GM23338 (cell line): ENCODE measurements at regions not wholly inside any gene's neighbourhood (a gene's known extent, or its start where the extent isn't known, plus 50 kb on each side); places are given as distances from the start of the nearest gene placed in this dataset.

Experiments
- ATAC-seq: fragments of 200-7000 bp; cut with Tn5 transposase; 3 replicates; pipeline ENCODE4 v1.9.1; 2020
- DNase-seq: peaks from one replicate; pipeline ENCODE4 v3.0.0-alpha.2; 2015; ENCODE audit warnings: low spot score
- H2AFZ ChIP-seq: fragments of 200-600 bp; sonication (generic); 2 replicates; pipeline ENCODE4 v1.8.0; 2016; ENCODE audit warnings: antibody characterized with exemption, mild to moderate bottlenecking, moderate library complexity
- H3F3A ChIP-seq: fragments of 200-600 bp; sonication (generic); replicated peaks from 2 replicates; pipeline ENCODE4 v1.8.0; 2017; ENCODE audit warnings: antibody characterized with exemption, mixed run types, low read depth
- H3K27ac ChIP-seq: fragments of 200-600 bp; sonication (generic); 2 replicates; pipeline ENCODE4 v1.6.1; 2016; ENCODE audit warnings: low read depth
- H3K27me3 ChIP-seq: fragments of 200-600 bp; sonication (generic); 2 replicates; pipeline ENCODE4 v1.8.0; 2016; ENCODE audit warnings: mild to moderate bottlenecking, mixed run types, moderate library complexity; ENCODE audit not compliant: insufficient read depth
- H3K36me3 ChIP-seq: fragments of 200-600 bp; sonication (generic); 2 replicates; pipeline ENCODE4 v1.8.0; 2016; ENCODE audit warnings: mild to moderate bottlenecking; ENCODE audit not compliant: insufficient read depth
- H3K4me1 ChIP-seq: fragments of 200-600 bp; sonication (generic); 2 replicates; pipeline ENCODE4 v1.8.0; 2016; ENCODE audit warnings: mild to moderate bottlenecking, moderate library complexity; ENCODE audit not compliant: insufficient read depth
- H3K4me2 ChIP-seq: fragments of 200-600 bp; sonication (generic); 2 replicates; pipeline ENCODE4 v1.7.1; 2017; ENCODE audit warnings: mixed run types
- H3K4me3 ChIP-seq: fragments of 200-600 bp; sonication (generic); 2 replicates; pipeline ENCODE4 v1.6.1; 2016; ENCODE audit warnings: mixed run types
- H3K79me2 ChIP-seq: fragments of 200-600 bp; sonication (generic); replicated peaks from 2 replicates; pipeline ENCODE4 v1.8.0; 2017; ENCODE audit warnings: mild to moderate bottlenecking; ENCODE audit not compliant: insufficient read depth
- H3K9me2 ChIP-seq: fragments of 200-600 bp; sonication (generic); 2 replicates; pipeline ENCODE4 v1.8.0; 2017; ENCODE audit not compliant: insufficient read depth
- H4K20me1 ChIP-seq: fragments of 200-600 bp; sonication (generic); replicated peaks from 2 replicates; pipeline ENCODE4 v1.8.0; 2017; ENCODE audit warnings: mild to moderate bottlenecking; ENCODE audit not compliant: insufficient read depth
- H3K27ac Mint-ChIP-seq: 2 replicates; pipeline ENCODE4 v1.8.0; 2020; ENCODE audit warnings: inconsistent platforms, mild to moderate bottlenecking, moderate library complexity, mixed read lengths
- H3K27me3 Mint-ChIP-seq: 3 replicates; pipeline ENCODE4 v1.8.0; 2022; ENCODE audit warnings: low read depth, mild to moderate bottlenecking, moderate library complexity, mixed read lengths, inconsistent platforms; ENCODE audit not compliant: insufficient read depth, poor library complexity
- H3K36me3 Mint-ChIP-seq: 3 replicates; pipeline ENCODE4 v1.8.0; 2021; ENCODE audit warnings: low read depth, mild to moderate bottlenecking, inconsistent platforms, moderate library complexity, mixed read lengths
- H3K4me1 Mint-ChIP-seq: 3 replicates; pipeline ENCODE4 v1.8.0; 2020; ENCODE audit warnings: mild to moderate bottlenecking, inconsistent platforms, mixed read lengths
- H3K4me3 Mint-ChIP-seq: 3 replicates; pipeline ENCODE4 v1.8.0; 2021; ENCODE audit warnings: moderate library complexity, mild to moderate bottlenecking, inconsistent platforms, mixed read lengths
- H3K9me3 Mint-ChIP-seq: 3 replicates; pipeline ENCODE4 v1.8.0; 2020; ENCODE audit warnings: moderate library complexity, mild to moderate bottlenecking, inconsistent platforms, mixed read lengths
- CREB1 ChIP-seq: fragments of 250-450 bp; sonication (Bioruptor Pico); IDR thresholded peaks from 2 replicates; pipeline ENCODE4 v1.5.0; 2020; ENCODE audit warnings: low read depth, mild to moderate bottlenecking, moderate library complexity
- CTCF ChIP-seq, 2 experiments: fragments of 200-600 bp in 1 of 2; sonication (generic) in 1 of 2; conservative IDR thresholded peaks; 2 replicates each; pipeline versions ENCODE4 v1.5.1 to v1.6.1; 2016 to 2017; ENCODE audit warnings: antibody characterized with exemption in 2 of 2, low read depth in 2 of 2, mild to moderate bottlenecking in 2 of 2, moderate library complexity in 1 of 2
- EZH2 ChIP-seq: fragments of 200-600 bp; sonication (generic); IDR thresholded peaks from one replicate; pipeline ENCODE4 v1.8.0; 2017; ENCODE audit warnings: antibody characterized with exemption, mild to moderate bottlenecking, low read depth; ENCODE audit not compliant: unreplicated experiment
- EZH2phosphoT487 ChIP-seq: fragments of 200-600 bp; sonication (generic); IDR thresholded peaks from one replicate; pipeline ENCODE4 v1.8.1; 2018; ENCODE audit warnings: antibody characterized with exemption; ENCODE audit not compliant: unreplicated experiment
- NANOG ChIP-seq: IDR thresholded peaks from 2 replicates; pipeline ENCODE4 v1.6.1; 2016; ENCODE audit warnings: antibody characterized with exemption, borderline replicate concordance
- POLR2AphosphoS5 ChIP-seq: IDR thresholded peaks from 2 replicates; pipeline ENCODE4 v1.6.1; 2016; ENCODE audit warnings: antibody characterized with exemption, low read depth
- ZNF331 ChIP-seq: fragments of 250-450 bp; sonication (Bioruptor Pico); IDR thresholded peaks from 2 replicates; pipeline ENCODE4 v1.5.0; 2020; ENCODE audit warnings: low read depth, mild to moderate bottlenecking, moderate library complexity
- ZNF462 ChIP-seq: fragments of 250-450 bp; sonication (Bioruptor Pico); IDR thresholded peaks from 2 replicates; pipeline ENCODE4 v1.5.0; 2020; ENCODE audit warnings: mild to moderate bottlenecking, moderate library complexity

- no peak for TF ChIP-seq EZH2
- TF ChIP-seq EZH2phosphoT487: no peak
Measured at GRCh38 chr15:93855181-93855826, 376.1 kb upstream of the MCTP2 start (continued).

- DNase-seq (no peak), ATAC-seq (no peak)
- H3K27me3 Mint-ChIP-seq: peaks cover 4% of the 10 kb centered on the region
Measured at GRCh38 chr15:93854088-93854487, 377.3 kb upstream of the MCTP2 start.

More at GRCh38 chr15:93854088-93854487, 377.3 kb upstream of the MCTP2 start:
- H3F3A ChIP-seq: no peaks in the 10 kb centered on the region
- no peaks in the 10 kb centered on the region for H3K27me3 ChIP-seq
- H3K36me3 ChIP-seq: no peaks in the 10 kb centered on the region
- no peak overlapping the region for H3K4me2 ChIP-seq
- peaks cover 6% of the 10 kb centered on the region; the same call in 1 of the 2 replicates for H3K4me1 ChIP-seq
- H3K4me3 ChIP-seq: no peak overlapping the region
- no peaks in the 10 kb centered on the region for H4K20me1 ChIP-seq
- H3K27ac Mint-ChIP-seq: no peak overlapping the region
- TF ChIP-seq CREB1 (no peak), NANOG (no peak), ZNF331 (no peak), POLR2AphosphoS5 (no peak), ZNF462 (CRISPR knock-in tag) (no peak), CTCF (conservative IDR thresholded peaks at IDR 0.05; ENCODE audit: low read depth in 2 of 2) (no peak)
- no peak overlapping the region for H2AFZ ChIP-seq
- H3K9me3 Mint-ChIP-seq: no peaks in the 10 kb centered on the region
- H3K36me3 Mint-ChIP-seq: no peaks in the 10 kb centered on the region
- peaks cover 8% of the 10 kb centered on the region; the same call in 2 of the 3 replicates for H3K4me1 Mint-ChIP-seq
- H3K9me2 ChIP-seq: peaks cover 11% of the 10 kb centered on the region
- no peak overlapping the region for H3K27ac ChIP-seq
- no peak overlapping the region for H3K4me3 Mint-ChIP-seq
- H3K79me2 ChIP-seq: no peaks in the 10 kb centered on the region
